Superior temporal gyrus (tissue), 1 donor: ENCODE measurements at regions not wholly inside any gene's neighbourhood (a gene's known extent, or its start where the extent isn't known, plus 50 kb on each side); places are given as distances from the start of the nearest gene placed in this dataset.
A peak's percentile ranks its signal among the peaks of the same experiment; 100 is the strongest.
"Not testable (repeated sequence)": the region's sequence is repeated elsewhere in the genome, so short reads cannot be mapped to it uniquely, and the experiment has no call there.

Experiments used
- DNase-seq: peaks from one replicate; pipeline ENCODE4 v3.0.0-alpha.2; 2016; ENCODE audit errors: extremely low spot score

GRCh38 chr9:42656789-42657188 is 473.3 kb downstream of the SPATA31A6 start:
- not testable (repeated sequence) for DNase-seq

GRCh38 chr9:42657496-42657895 is 474.0 kb downstream of the SPATA31A6 start:
- not testable (repeated sequence) for DNase-seq

- not testable (repeated sequence) for DNase-seq
Measured at GRCh38 chr9:42697146-42697545, 513.7 kb downstream of the SPATA31A6 start.

- DNase-seq: not testable (repeated sequence)
Measured at GRCh38 chr9:42702890-42703289, 519.4 kb downstream of the SPATA31A6 start.

GRCh38 chr9:42724841-42725835 is 541.7 kb downstream of the SPATA31A6 start:
- not testable (repeated sequence) for DNase-seq

GRCh38 chr9:42743030-42743814 is 559.8 kb downstream of the SPATA31A6 start:
- peak; percentile 82 for DNase-seq

GRCh38 chr9:42757251-42757650 is 573.8 kb downstream of the SPATA31A6 start:
- not testable (repeated sequence) for DNase-seq

- not testable (repeated sequence) for DNase-seq
Measured at GRCh38 chr9:42759320-42759719, 575.9 kb downstream of the SPATA31A6 start.

GRCh38 chr9:42782201-42782600 is 598.7 kb downstream of the SPATA31A6 start:
- DNase-seq: not testable (repeated sequence)

- not testable (repeated sequence) for DNase-seq
Measured at GRCh38 chr9:42792725-42793124, 609.3 kb downstream of the SPATA31A6 start.

- not testable (repeated sequence) for DNase-seq
Measured at GRCh38 chr9:42798571-42798970, 615.1 kb downstream of the SPATA31A6 start.

- not testable (repeated sequence) for DNase-seq
Measured at GRCh38 chr9:42802716-42803115, 619.3 kb downstream of the SPATA31A6 start.

GRCh38 chr9:42806674-42807073 is 623.2 kb downstream of the SPATA31A6 start:
- DNase-seq: not testable (repeated sequence)

- not testable (repeated sequence) for DNase-seq
Measured at GRCh38 chr9:42821468-42821867, 638.0 kb downstream of the SPATA31A6 start.

GRCh38 chr9:42848156-42848555 is 664.7 kb downstream of the SPATA31A6 start:
- DNase-seq: not testable (repeated sequence)

- DNase-seq: not testable (repeated sequence)
Measured at GRCh38 chr9:42850896-42851693, 667.6 kb downstream of the SPATA31A6 start.

GRCh38 chr9:42851701-42852100 is 668.2 kb downstream of the SPATA31A6 start:
- DNase-seq: not testable (repeated sequence)

GRCh38 chr9:42852133-42852930 is 668.9 kb downstream of the SPATA31A6 start:
- peak; percentile 18 for DNase-seq

GRCh38 chr9:42860133-42860532 is 676.7 kb downstream of the SPATA31A6 start:
- not testable (repeated sequence) for DNase-seq

- DNase-seq: not testable (repeated sequence)
Measured at GRCh38 chr9:42862465-42862864, 679.0 kb downstream of the SPATA31A6 start.
